ENCODE measurements at regions not wholly inside any gene's neighbourhood (a gene's known extent, or its start where the extent isn't known, plus 50 kb on each side); places are given as distances from the start of the nearest gene placed in this dataset.

GRCh38 chr3:94985778-94986177, 922.9 kb downstream of the NSUN3 start:
- DNase-seq (ENCODE audit: low read depth): no peak

- no peak for DNase-seq (ENCODE audit: low read depth)
Observed at GRCh38 chr3:94990952-94991705, 928.3 kb downstream of the NSUN3 start.

GRCh38 chr3:94996743-94997142, 933.9 kb downstream of the NSUN3 start:
- no peak for DNase-seq (ENCODE audit: low read depth)

- no peak for DNase-seq (ENCODE audit: low read depth)
Observed at GRCh38 chr3:95002438-95003046, 939.7 kb downstream of the NSUN3 start.

- no peak for DNase-seq (ENCODE audit: low read depth)
Observed at GRCh38 chr3:95028688-95029087, 965.8 kb downstream of the NSUN3 start.

- DNase-seq (ENCODE audit: low read depth): no peak
Observed at GRCh38 chr3:95029644-95030043, 966.8 kb downstream of the NSUN3 start.

- DNase-seq (ENCODE audit: low read depth): no peak
Observed at GRCh38 chr3:95036526-95037021, 973.7 kb downstream of the NSUN3 start.

GRCh38 chr3:95037097-95037496, 974.2 kb downstream of the NSUN3 start:
- DNase-seq (ENCODE audit: low read depth): no peak

GRCh38 chr3:95037927-95038326, 975.1 kb downstream of the NSUN3 start:
- DNase-seq (ENCODE audit: low read depth): no peak

GRCh38 chr3:95044101-95044500, 981.2 kb downstream of the NSUN3 start:
- DNase-seq (ENCODE audit: low read depth): no peak

GRCh38 chr3:95048564-95048963, 985.7 kb downstream of the NSUN3 start:
- DNase-seq (ENCODE audit: low read depth): peak; percentile 22

GRCh38 chr3:95049841-95050240, 987.0 kb downstream of the NSUN3 start:
- no peak for DNase-seq (ENCODE audit: low read depth)

- DNase-seq (ENCODE audit: low read depth): no peak
Observed at GRCh38 chr3:95055288-95055687, 992.4 kb downstream of the NSUN3 start.

- DNase-seq (ENCODE audit: low read depth): no peak
Observed at GRCh38 chr3:95082191-95082590, 1019.3 kb downstream of the NSUN3 start.

- no peak for DNase-seq (ENCODE audit: low read depth)
Observed at GRCh38 chr3:95084738-95085137, 1021.9 kb downstream of the NSUN3 start.

- no peak for DNase-seq (ENCODE audit: low read depth)
Observed at GRCh38 chr3:95088464-95088863, 1025.6 kb downstream of the NSUN3 start.

GRCh38 chr3:95097493-95097892, 1034.6 kb downstream of the NSUN3 start:
- DNase-seq (ENCODE audit: low read depth): no peak

- no peak for DNase-seq (ENCODE audit: low read depth)
Observed at GRCh38 chr3:95120921-95121320, 1058.1 kb downstream of the NSUN3 start.

- DNase-seq (ENCODE audit: low read depth): no peak
Observed at GRCh38 chr3:95123104-95123503, 1060.2 kb downstream of the NSUN3 start.

GRCh38 chr3:95134693-95135413, 1072.0 kb downstream of the NSUN3 start:
- DNase-seq (ENCODE audit: low read depth): no peak

GRCh38 chr3:95148107-95148506, 1085.2 kb downstream of the NSUN3 start:
- DNase-seq (ENCODE audit: low read depth): no peak

GRCh38 chr3:95151590-95151989, 1088.7 kb downstream of the NSUN3 start:
- DNase-seq (ENCODE audit: low read depth): no peak

- DNase-seq (ENCODE audit: low read depth): peak; percentile 6
Observed at GRCh38 chr3:95154766-95155165, 1091.9 kb downstream of the NSUN3 start.
